HCT116 (cell line): ENCODE measurements at regions not wholly inside any gene's neighbourhood (a gene's known extent, or its start where the extent isn't known, plus 50 kb on each side); places are given as distances from the start of the nearest gene placed in this dataset.

ENCODE experiments used
- ATAC-seq: fragments of 200-7000 bp; cut with Tn5 transposase; 2 replicates; pipeline ENCODE4 v1.9.1; 2020; ENCODE audit warnings: mild to moderate bottlenecking, moderate library complexity
- BruUV-seq: library from RNA; stranded (reverse); fragments of 400-500 nt; replicated peaks from 2 replicates; lab custom pipeline; 2021; lab: Mats Ljungman, UMichigan
- CTCF ChIA-PET: fragments of 300-600 bp; sonication (Branson Sonifier 250); formaldehyde crosslinking; loops from one replicate; lab custom pipeline; 2021; ENCODE audit warnings: antibody characterized with exemption; lab: Charles Lee
- POLR2A ChIA-PET: fragments of 300-600, 350-600 bp; sonication (Branson Sonifier 250); formaldehyde crosslinking; loops from one replicate; lab custom pipeline; 2021; ENCODE audit warnings: antibody characterized with exemption; lab: Charles Lee
- RAD21 ChIA-PET, 2 experiments: fragments of 300-600 bp; sonication (Branson Sonifier 250); formaldehyde crosslinking; loops; one replicate each; lab custom pipeline; 2023; ENCODE audit warnings: low total read pairs in 2 of 2; ENCODE audit not compliant: uncharacterized antibody in 2 of 2, unreplicated experiment in 2 of 2, low non-redundant PET in 1 of 2; lab: Charles Lee
- DNase-seq: peaks from one replicate; pipeline ENCODE4 v3.0.0-alpha.2; 2010; ENCODE audit warnings: low read depth, low spot score
- H2AFZ ChIP-seq: fragments of 200-600 bp; shearing (Covaris generic), sonication (generic); 2 replicates; pipeline ENCODE4 v1.6.1; 2017; ENCODE audit warnings: low read depth, mixed run types, mixed read lengths, antibody characterized with exemption, low read length; ENCODE audit not compliant: poor library complexity, severe bottlenecking
- H3K27ac ChIP-seq: 2 replicates; pipeline ENCODE4 v1.5.1; 2012; ENCODE audit warnings: low read depth, low read length
- H3K27me3 ChIP-seq: fragments of 200-600 bp; sonication (generic); 2 replicates; pipeline ENCODE4 v1.6.1; 2016; ENCODE audit warnings: mixed run types, low read length, mixed read lengths; ENCODE audit not compliant: insufficient read depth
- H3K36me3 ChIP-seq, 2 experiments: fragments of 200-500 bp in 1 of 2; fragments of 200-600 bp in 1 of 2; sonication (Bioruptor generic) in 1 of 2; sonication (generic) in 1 of 2; 2 replicates each; pipeline versions ENCODE4 v1.5.1 to v1.6.1; 2014 to 2016; ENCODE audit warnings: low read length in 2 of 2, inconsistent platforms in 1 of 2, mixed read lengths in 1 of 2, mixed run types in 1 of 2; ENCODE audit not compliant: insufficient read depth in 2 of 2, control insufficient read depth in 1 of 2
- H3K4me1 ChIP-seq, 2 experiments: fragments of 200-600 bp in 1 of 2; sonication (generic) in 1 of 2; 2 replicates each; pipeline versions ENCODE4 v1.5.1 to v1.6.1; 2012 to 2017; ENCODE audit warnings: low read length in 2 of 2, inconsistent platforms in 1 of 2, mild to moderate bottlenecking in 1 of 2, mixed read lengths in 1 of 2, mixed run types in 1 of 2, moderate library complexity in 1 of 2; ENCODE audit not compliant: insufficient read depth in 2 of 2, control insufficient read depth in 1 of 2
- H3K4me2 ChIP-seq: fragments of 200-600 bp; sonication (generic); 2 replicates; pipeline ENCODE4 v1.6.1; 2017; ENCODE audit warnings: mixed run types, low read length, mixed read lengths
- H3K4me3 ChIP-seq, 2 experiments: fragments of 200-600 bp in 1 of 2; sonication (generic) in 1 of 2; replicated peaks in 1 of 2; 2 replicates each; pipeline ENCODE4 v1.5.1; 2011 to 2016; ENCODE audit warnings: low read length in 2 of 2, control low read depth in 1 of 2, low read depth in 1 of 2, mild to moderate bottlenecking in 1 of 2, mixed read lengths in 1 of 2, mixed run types in 1 of 2
- H3K79me2 ChIP-seq: fragments of 200-600 bp; sonication (generic); 2 replicates; pipeline ENCODE4 v1.6.1; 2017; ENCODE audit warnings: mild to moderate bottlenecking, mixed run types, low read length, moderate library complexity, mixed read lengths; ENCODE audit not compliant: insufficient read depth
- H3K9ac ChIP-seq: fragments of 200-600 bp; sonication (generic); 2 replicates; pipeline ENCODE4 v1.6.1; 2016; ENCODE audit warnings: low read length, mixed read lengths
- H3K9me2 ChIP-seq: fragments of 200-600 bp; sonication (generic), shearing (Covaris generic); 2 replicates; pipeline ENCODE4 v1.6.1; 2017; ENCODE audit warnings: mixed run types, mild to moderate bottlenecking, moderate library complexity; ENCODE audit not compliant: insufficient read depth
- H3K9me3 ChIP-seq, 2 experiments: fragments of 200-500 bp in 1 of 2; fragments of 200-600 bp in 1 of 2; sonication (Bioruptor generic) in 1 of 2; sonication (generic) in 1 of 2; 2 replicates each; pipeline ENCODE4 v1.6.1; 2014 to 2017; ENCODE audit warnings: low read length in 2 of 2, mixed read lengths in 2 of 2, inconsistent platforms in 1 of 2, low read depth in 1 of 2, mild to moderate bottlenecking in 1 of 2, mixed run types in 1 of 2, moderate library complexity in 1 of 2; ENCODE audit not compliant: control insufficient read depth in 1 of 2, insufficient read depth in 1 of 2
- H4K20me1 ChIP-seq: fragments of 200-600 bp; sonication (generic), shearing (Covaris generic); 2 replicates; pipeline ENCODE4 v1.6.1; 2017; ENCODE audit warnings: mixed run types, mild to moderate bottlenecking, moderate library complexity; ENCODE audit not compliant: insufficient read depth
- ATF3 ChIP-seq: IDR thresholded peaks from 2 replicates; pipeline ENCODE4 v1.6.1; 2012
- CBX3 ChIP-seq: IDR thresholded peaks from 2 replicates; pipeline ENCODE4 v1.6.1; 2012; ENCODE audit warnings: low read depth
- CEBPB ChIP-seq: IDR thresholded peaks from 2 replicates; pipeline ENCODE4 v1.6.1; 2012; ENCODE audit warnings: low read depth
- CTCF ChIP-seq, 3 experiments: fragments of 200-600 bp in 1 of 3; sonication (generic) in 1 of 3; IDR thresholded peaks in 2 of 3; conservative IDR thresholded peaks in 1 of 3; 2 replicates each; pipeline ENCODE4 v1.5.1; 2012 to 2017; ENCODE audit warnings: low read depth in 2 of 3, low read length in 2 of 3, antibody characterized with exemption in 1 of 3, borderline replicate concordance in 1 of 3, control low read depth in 1 of 3, mild to moderate bottlenecking in 1 of 3, mixed read lengths in 1 of 3, mixed run types in 1 of 3, moderate library complexity in 1 of 3; ENCODE audit not compliant: insufficient read depth in 1 of 3
- EGR1 ChIP-seq: IDR thresholded peaks from 2 replicates; pipeline ENCODE4 v1.6.1; 2012; ENCODE audit warnings: low read depth
- MAX ChIP-seq: IDR thresholded peaks from 2 replicates; pipeline ENCODE4 v1.6.1; 2012
- POLR2A ChIP-seq: IDR thresholded peaks from 2 replicates; pipeline ENCODE4 v1.7.0; 2011; ENCODE audit warnings: borderline replicate concordance; ENCODE audit not compliant: insufficient read depth, insufficient read length; ENCODE audit errors: extremely low read depth
- POLR2AphosphoS5 ChIP-seq: IDR thresholded peaks from 2 replicates; pipeline ENCODE4 v1.6.1; 2011; ENCODE audit warnings: mild to moderate bottlenecking, low read depth, low read length, moderate library complexity
- RAD21 ChIP-seq: IDR thresholded peaks from 2 replicates; pipeline ENCODE4 v1.6.1; 2012; ENCODE audit warnings: low read depth, mild to moderate bottlenecking
- SIN3A ChIP-seq: IDR thresholded peaks from 2 replicates; pipeline ENCODE4 v1.6.1; 2012; ENCODE audit warnings: low read depth
- SP1 ChIP-seq: IDR thresholded peaks from 2 replicates; pipeline ENCODE4 v1.6.1; 2012; ENCODE audit warnings: low read depth
- YY1 ChIP-seq: IDR thresholded peaks from 2 replicates; pipeline ENCODE4 v1.6.1; 2011; ENCODE audit warnings: low read length, low read depth, moderate library complexity, mild to moderate bottlenecking; ENCODE audit not compliant: insufficient replicate concordance; ENCODE audit errors: extremely low read depth
- intact Hi-C: fragments of 100-400 bp; cut with micrococcal nuclease; formaldehyde crosslinking; loops from 2 replicates; pipeline ENCODE4 v1.10.0; 2022
- TF ChIP-seq, protein P1 (sequence below): IDR thresholded peaks from 2 replicates; pipeline ENCODE4 v1.6.1; 2011; ENCODE audit warnings: mild to moderate bottlenecking, low read length, moderate library complexity; ENCODE audit not compliant: insufficient replicate concordance; ENCODE audit errors: extremely low read depth

DNA sequence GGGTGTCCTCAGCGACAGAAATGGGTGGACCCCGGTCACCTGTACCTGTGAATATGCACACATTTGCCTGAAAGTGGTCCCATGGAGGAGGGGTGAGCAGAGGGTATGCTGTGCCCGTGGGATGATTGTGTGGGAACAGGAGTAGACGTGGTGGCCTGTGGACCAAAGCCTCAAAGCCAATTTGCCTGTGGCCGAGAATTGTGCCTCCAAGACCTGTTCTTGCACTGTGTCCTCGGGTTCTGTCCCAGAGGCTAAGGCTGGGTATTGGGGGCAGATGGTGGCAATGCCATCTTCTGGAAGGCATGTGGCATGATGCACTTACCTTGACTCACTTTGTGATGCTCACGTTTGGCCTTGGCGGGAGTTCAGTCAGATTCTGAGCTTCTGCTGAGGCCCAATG is 351.0 kb downstream of the TCERG1L start:
- H3K36me3 ChIP-seq: no peaks in the 10 kb centered on the region
- POLR2A ChIA-PET: no interaction called here

More for the DNA sequence above, 351.0 kb downstream of the TCERG1L start:
- Histone ChIP-seq H3K4me2 (no peak overlapping the region), H3K27me3 (no peaks in the 10 kb centered on the region), H3K9me2 (no peaks in the 10 kb centered on the region)
- ATAC-seq (no peak), DNase-seq (no peak)
- intact Hi-C loops: no loop called here
- TF ChIP-seq MAX (no peak), POLR2A (no peak), CEBPB (no peak), EGR1 (no peak), ATF3 (no peak), SIN3A (no peak), CTCF (IDR thresholded peaks at IDR 0.05 in 2 of 3, conservative IDR thresholded peaks at IDR 0.05 in 1 of 3; ENCODE audit: borderline replicate concordance in 1 of 3, insufficient read depth in 1 of 3, low read depth in 2 of 3, low read length in 2 of 3) (no peak), YY1 (no peak), POLR2AphosphoS5 (no peak), SP1 (no peak), RAD21 (no peak), CBX3 (no peak)
- TF ChIP-seq, protein P1, sequence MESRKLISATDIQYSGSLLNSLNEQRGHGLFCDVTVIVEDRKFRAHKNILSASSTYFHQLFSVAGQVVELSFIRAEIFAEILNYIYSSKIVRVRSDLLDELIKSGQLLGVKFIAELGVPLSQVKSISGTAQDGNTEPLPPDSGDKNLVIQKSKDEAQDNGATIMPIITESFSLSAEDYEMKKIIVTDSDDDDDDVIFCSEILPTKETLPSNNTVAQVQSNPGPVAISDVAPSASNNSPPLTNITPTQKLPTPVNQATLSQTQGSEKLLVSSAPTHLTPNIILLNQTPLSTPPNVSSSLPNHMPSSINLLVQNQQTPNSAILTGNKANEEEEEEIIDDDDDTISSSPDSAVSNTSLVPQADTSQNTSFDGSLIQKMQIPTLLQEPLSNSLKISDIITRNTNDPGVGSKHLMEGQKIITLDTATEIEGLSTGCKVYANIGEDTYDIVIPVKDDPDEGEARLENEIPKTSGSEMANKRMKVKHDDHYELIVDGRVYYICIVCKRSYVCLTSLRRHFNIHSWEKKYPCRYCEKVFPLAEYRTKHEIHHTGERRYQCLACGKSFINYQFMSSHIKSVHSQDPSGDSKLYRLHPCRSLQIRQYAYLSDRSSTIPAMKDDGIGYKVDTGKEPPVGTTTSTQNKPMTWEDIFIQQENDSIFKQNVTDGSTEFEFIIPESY: no peak
- TF ChIP-seq, all 23 proteins: peak for 0
- H3K4me1 ChIP-seq: no peaks in the 10 kb centered on the region
- RAD21 ChIA-PET: no interaction called here
- H2AFZ ChIP-seq: no peak overlapping the region
- no peak overlapping the region for H3K4me3 ChIP-seq
- no peak overlapping the region for H3K27ac ChIP-seq
- H3K9ac ChIP-seq: no peak overlapping the region
- BruUV-seq: no TSS peak
- CTCF ChIA-PET: no interaction called here
- no peaks in the 10 kb centered on the region for H4K20me1 ChIP-seq
- no peaks in the 10 kb centered on the region for H3K9me3 ChIP-seq
- H3K79me2 ChIP-seq: no peaks in the 10 kb centered on the region
